Right lobe of liver (tissue), 6 donors: ENCODE measurements at regions not wholly inside any gene's neighbourhood (a gene's known extent, or its start where the extent isn't known, plus 50 kb on each side); places are given as distances from the start of the nearest gene placed in this dataset.

Source experiments
- ATAC-seq, 4 donors: fragments of 200-7000 bp; cut with Tn5 transposase; one replicate each; pipeline ENCODE4 v1.9.1; 2020; ENCODE audit warnings: mild to moderate bottlenecking in 4 of 4, moderate library complexity in 4 of 4
- DNase-seq, 3 donors: peaks; one replicate each; pipeline ENCODE4 v3.0.0-alpha.2; 2020
- H3K27ac ChIP-seq, 3 donors: fragments of 200-600 bp; one replicate each; pipeline ENCODE4 v1.8.0; 2022
- H3K27me3 ChIP-seq, 2 donors: fragments of 200-600 bp; one replicate each; pipeline ENCODE4 v1.8.0; 2022
- H3K36me3 ChIP-seq, 4 donors: fragments of 200-600 bp; sonication (generic) in 1 of 4; one replicate each; pipeline versions ENCODE4 v1.5.1 to v1.8.0; 2017 to 2022; ENCODE audit warnings: control low read depth in 1 of 4
- H3K4me1 ChIP-seq, 4 donors: fragments of 200-600 bp; sonication (generic) in 1 of 4; one replicate each; pipeline versions ENCODE4 v1.5.1 to v1.8.0; 2017 to 2022; ENCODE audit warnings: control low read depth in 1 of 4
- H3K4me3 ChIP-seq, 3 donors: fragments of 200-600 bp; one replicate each; pipeline ENCODE4 v1.8.0; 2022
- H3K9me3 ChIP-seq, 4 donors: fragments of 200-600 bp; sonication (generic) in 1 of 4; one replicate each; pipeline versions ENCODE4 v1.5.1 to v1.8.0; 2017 to 2022; ENCODE audit warnings: control low read depth in 1 of 4
- CTCF ChIP-seq, 4 donors: fragments of 200-600 bp in 3 of 4; fragments of 450-650 bp in 1 of 4; IDR thresholded peaks; one replicate each; pipeline versions ENCODE4 v1.5.1 to v1.8.0; 2016 to 2022; ENCODE audit warnings: antibody characterized with exemption in 4 of 4, mild to moderate bottlenecking in 2 of 4
- POLR2A ChIP-seq: fragments of 450-650 bp; IDR thresholded peaks from one replicate; pipeline ENCODE4 v1.6.1; 2017; ENCODE audit warnings: antibody characterized with exemption, mild to moderate bottlenecking
- WGBS: methylation state at CpG from one replicate; pipeline ENCODE4 v1.1.6; 2018; ENCODE audit warnings: low coverage, low lambda C conversion rate; ENCODE audit not compliant: insufficient coverage; ENCODE audit errors: missing lambda C conversion rate; 5-methylcytosine and 5-hydroxymethylcytosine counted together
- intact Hi-C, 2 donors: fragments of 100-400 bp; cut with DNase I; formaldehyde crosslinking; loops; one replicate each; pipeline versions ENCODE4 v1.11.2 to v1.14.1; 2022
- donor health status: DM: no; HTN: yes; CAD: no.
- donor health status: DM: no; HTN: no; CAD: no.
- donor health status: DM: no; HTN: no; CAD: no.
- donor health status: DM: no; HTN: yes; CAD: no.
- donor health status: DM: no; HTN: yes; CAD: no.

GRCh38 chr4:55259294-55259693, 86.7 kb upstream of the SRD5A3 start:
- TF ChIP-seq CTCF (IDR thresholded peaks at IDR 0.05): no peak
- TF ChIP-seq POLR2A: no peak
- no peaks in the 10 kb centered on the region for H3K36me3 ChIP-seq
- no peaks in the 10 kb centered on the region for H3K9me3 ChIP-seq
- ATAC-seq (no peak), DNase-seq (no peak)
- no peak overlapping the region for H3K4me3 ChIP-seq
- H3K4me1 ChIP-seq: no peaks in the 10 kb centered on the region
- H3K27ac ChIP-seq: no peak overlapping the region
- 35% methylated on average over 3 of the region's 3 CpGs for WGBS
- H3K27me3 ChIP-seq: no peaks in the 10 kb centered on the region
- intact Hi-C loops: no loop called here

GRCh38 chr4:55269470-55269869, 76.6 kb upstream of the SRD5A3 start:
- Histone ChIP-seq H3K27me3 (no peaks in the 10 kb centered on the region), H3K4me1 (no peaks in the 10 kb centered on the region), H3K9me3 (no peaks in the 10 kb centered on the region), H3K4me3 (no peak overlapping the region), H3K27ac (no peak overlapping the region), H3K36me3 (no peaks in the 10 kb centered on the region)
- intact Hi-C loops: no loop called here
- no peak for DNase-seq
- no peak for ATAC-seq
- 42% methylated on average over 2 of the region's 2 CpGs for WGBS
- TF ChIP-seq CTCF (IDR thresholded peaks at IDR 0.05) (no peak), POLR2A (no peak)

GRCh38 chr4:55269995-55270394, 76.0 kb upstream of the SRD5A3 start:
- H3K27me3 ChIP-seq: no peaks in the 10 kb centered on the region
- intact Hi-C loops: no loop called here
- no peak overlapping the region for H3K4me3 ChIP-seq
- no peaks in the 10 kb centered on the region for H3K9me3 ChIP-seq
- peak in 1 of 3 donors; percentile 21 for DNase-seq
- H3K4me1 ChIP-seq: no peaks in the 10 kb centered on the region
- WGBS: 20% methylated on average over 3 of the region's 4 CpGs
- TF ChIP-seq CTCF (IDR thresholded peaks at IDR 0.05): no peak
- TF ChIP-seq POLR2A: no peak
- H3K36me3 ChIP-seq: no peaks in the 10 kb centered on the region
- H3K27ac ChIP-seq: no peak overlapping the region
- ATAC-seq: peak; percentile 64 to 88 (median 66)

- no peaks in the 10 kb centered on the region for H3K4me1 ChIP-seq
- intact Hi-C loops: no loop called here
- H3K4me3 ChIP-seq: no peak overlapping the region
- no peak overlapping the region for H3K27ac ChIP-seq
- no peaks in the 10 kb centered on the region for H3K9me3 ChIP-seq
- 41% methylated on average over 2 of the region's 2 CpGs for WGBS
- no peak for ATAC-seq
- TF ChIP-seq POLR2A: no peak
- no peak for TF ChIP-seq CTCF (IDR thresholded peaks at IDR 0.05)
- no peak for DNase-seq
- no peaks in the 10 kb centered on the region for H3K27me3 ChIP-seq
- no peaks in the 10 kb centered on the region for H3K36me3 ChIP-seq
Measured at GRCh38 chr4:55270481-55270880, 75.6 kb upstream of the SRD5A3 start.

GRCh38 chr4:55272102-55272501, 73.9 kb upstream of the SRD5A3 start:
- Histone ChIP-seq H3K4me3 (no peak overlapping the region), H3K36me3 (no peaks in the 10 kb centered on the region), H3K9me3 (no peaks in the 10 kb centered on the region), H3K4me1 (no peaks in the 10 kb centered on the region), H3K27ac (no peak overlapping the region), H3K27me3 (no peaks in the 10 kb centered on the region)
- ATAC-seq (no peak), DNase-seq (no peak)
- 48% methylated on average over 2 of the region's 2 CpGs for WGBS
- TF ChIP-seq CTCF (IDR thresholded peaks at IDR 0.05) (no peak), POLR2A (no peak)
- intact Hi-C loops: no loop called here
